ENCODE measurements at regions not wholly inside any gene's neighbourhood (a gene's known extent, or its start where the extent isn't known, plus 50 kb on each side); places are given as distances from the start of the nearest gene placed in this dataset.

DNA sequence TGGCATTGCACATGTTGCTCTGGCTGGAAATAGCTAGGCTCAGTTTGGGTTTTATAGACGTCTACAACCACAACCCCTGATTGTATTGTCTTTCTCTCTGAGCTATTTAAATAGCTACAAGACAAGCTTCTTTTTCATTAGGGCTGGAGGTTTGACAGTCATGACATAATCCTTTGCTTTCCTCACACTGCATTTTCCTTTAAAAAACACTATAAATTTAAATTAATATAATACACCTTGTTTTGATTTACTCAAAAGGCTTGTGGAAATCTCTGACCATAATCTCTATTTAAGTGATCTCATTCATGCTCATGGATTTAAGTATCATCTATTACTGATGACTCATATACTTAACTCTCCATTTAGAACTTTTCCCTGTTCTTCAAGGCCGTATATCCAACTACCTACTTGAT, 50.4 kb upstream of the PTGFR start:
- TF ChIP-seq, protein P1, sequence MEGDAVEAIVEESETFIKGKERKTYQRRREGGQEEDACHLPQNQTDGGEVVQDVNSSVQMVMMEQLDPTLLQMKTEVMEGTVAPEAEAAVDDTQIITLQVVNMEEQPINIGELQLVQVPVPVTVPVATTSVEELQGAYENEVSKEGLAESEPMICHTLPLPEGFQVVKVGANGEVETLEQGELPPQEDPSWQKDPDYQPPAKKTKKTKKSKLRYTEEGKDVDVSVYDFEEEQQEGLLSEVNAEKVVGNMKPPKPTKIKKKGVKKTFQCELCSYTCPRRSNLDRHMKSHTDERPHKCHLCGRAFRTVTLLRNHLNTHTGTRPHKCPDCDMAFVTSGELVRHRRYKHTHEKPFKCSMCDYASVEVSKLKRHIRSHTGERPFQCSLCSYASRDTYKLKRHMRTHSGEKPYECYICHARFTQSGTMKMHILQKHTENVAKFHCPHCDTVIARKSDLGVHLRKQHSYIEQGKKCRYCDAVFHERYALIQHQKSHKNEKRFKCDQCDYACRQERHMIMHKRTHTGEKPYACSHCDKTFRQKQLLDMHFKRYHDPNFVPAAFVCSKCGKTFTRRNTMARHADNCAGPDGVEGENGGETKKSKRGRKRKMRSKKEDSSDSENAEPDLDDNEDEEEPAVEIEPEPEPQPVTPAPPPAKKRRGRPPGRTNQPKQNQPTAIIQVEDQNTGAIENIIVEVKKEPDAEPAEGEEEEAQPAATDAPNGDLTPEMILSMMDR (IDR thresholded peaks at IDR 0.05; ENCODE audit: low read depth, low read length): no peak
- no peak for TF ChIP-seq EZH2phosphoT487 (IDR thresholded peaks at IDR 0.05; ENCODE audit: low read depth)

Data from OCI-LY3 (cell line).